Fibroblast of mammary gland (primary cell): ENCODE measurements at regions not wholly inside any gene's neighbourhood (a gene's known extent, or its start where the extent isn't known, plus 50 kb on each side); places are given as distances from the start of the nearest gene placed in this dataset.

Source experiments
- DNase-seq: peaks from one replicate; pipeline ENCODE4 v3.0.0-alpha.2; 2010; ENCODE audit warnings: low read depth
- H3K4me3 ChIP-seq: 2 replicates; pipeline ENCODE4 v1.5.1; 2011; ENCODE audit warnings: low read depth, mild to moderate bottlenecking, low read length, moderate library complexity; ENCODE audit not compliant: control insufficient read depth
- TF ChIP-seq, protein P1 (sequence below): conservative IDR thresholded peaks from 2 replicates; pipeline ENCODE4 v1.5.1; 2011; ENCODE audit warnings: low read depth, low read length, inconsistent platforms; ENCODE audit not compliant: control insufficient read depth, insufficient read depth

GRCh38 chr14:26941521-26941920, 343.7 kb upstream of the NOVA1 start:
- TF ChIP-seq, protein P1, sequence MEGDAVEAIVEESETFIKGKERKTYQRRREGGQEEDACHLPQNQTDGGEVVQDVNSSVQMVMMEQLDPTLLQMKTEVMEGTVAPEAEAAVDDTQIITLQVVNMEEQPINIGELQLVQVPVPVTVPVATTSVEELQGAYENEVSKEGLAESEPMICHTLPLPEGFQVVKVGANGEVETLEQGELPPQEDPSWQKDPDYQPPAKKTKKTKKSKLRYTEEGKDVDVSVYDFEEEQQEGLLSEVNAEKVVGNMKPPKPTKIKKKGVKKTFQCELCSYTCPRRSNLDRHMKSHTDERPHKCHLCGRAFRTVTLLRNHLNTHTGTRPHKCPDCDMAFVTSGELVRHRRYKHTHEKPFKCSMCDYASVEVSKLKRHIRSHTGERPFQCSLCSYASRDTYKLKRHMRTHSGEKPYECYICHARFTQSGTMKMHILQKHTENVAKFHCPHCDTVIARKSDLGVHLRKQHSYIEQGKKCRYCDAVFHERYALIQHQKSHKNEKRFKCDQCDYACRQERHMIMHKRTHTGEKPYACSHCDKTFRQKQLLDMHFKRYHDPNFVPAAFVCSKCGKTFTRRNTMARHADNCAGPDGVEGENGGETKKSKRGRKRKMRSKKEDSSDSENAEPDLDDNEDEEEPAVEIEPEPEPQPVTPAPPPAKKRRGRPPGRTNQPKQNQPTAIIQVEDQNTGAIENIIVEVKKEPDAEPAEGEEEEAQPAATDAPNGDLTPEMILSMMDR, result no peak
- H3K4me3 ChIP-seq, result no peak overlapping the region
- DNase-seq, result no peak

DNA sequence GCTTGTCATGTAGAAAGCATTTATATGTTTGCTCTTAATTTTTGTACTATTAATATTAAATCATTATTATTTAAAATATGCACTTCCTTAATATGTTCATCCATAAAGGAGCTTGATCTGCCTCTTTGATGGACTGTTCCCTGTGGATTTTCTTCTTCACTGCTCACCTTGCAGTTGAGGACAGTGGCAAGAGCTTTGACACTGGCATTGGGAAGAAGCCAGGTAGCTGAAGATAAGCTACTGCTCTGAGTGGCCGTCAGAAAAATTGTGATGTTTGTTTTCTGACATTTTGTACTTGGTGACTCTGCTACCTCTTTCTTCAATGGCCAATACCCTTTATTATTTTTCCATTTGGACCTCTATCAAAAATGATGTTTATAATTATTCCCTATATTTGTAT, 349.4 kb upstream of the NOVA1 start:
- no peak for DNase-seq
- H3K4me3 ChIP-seq, result no peak overlapping the region
- TF ChIP-seq, protein P1, result no peak

DNA sequence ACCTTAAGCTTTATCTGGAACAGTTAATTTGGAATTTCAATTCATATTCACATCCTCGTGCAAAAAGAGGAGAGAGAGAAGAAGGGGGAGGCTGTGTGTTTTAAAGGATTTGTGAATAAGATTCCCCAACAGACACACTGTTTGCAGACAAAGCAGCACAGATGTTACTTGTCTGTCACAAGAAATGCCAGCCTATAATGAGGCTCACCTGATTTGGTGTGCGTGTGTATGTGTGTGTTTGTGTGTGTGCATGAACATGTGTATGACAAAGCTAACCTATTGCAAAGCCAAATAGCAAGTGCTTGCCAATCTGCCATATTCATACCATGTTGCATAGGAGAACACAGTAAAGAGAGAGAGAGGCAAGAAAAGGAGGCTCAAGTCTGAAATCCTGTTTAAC, 361.6 kb upstream of the NOVA1 start:
- H3K4me3 ChIP-seq, result no peak overlapping the region
- TF ChIP-seq, protein P1, result no peak
- DNase-seq, result no peak

DNA sequence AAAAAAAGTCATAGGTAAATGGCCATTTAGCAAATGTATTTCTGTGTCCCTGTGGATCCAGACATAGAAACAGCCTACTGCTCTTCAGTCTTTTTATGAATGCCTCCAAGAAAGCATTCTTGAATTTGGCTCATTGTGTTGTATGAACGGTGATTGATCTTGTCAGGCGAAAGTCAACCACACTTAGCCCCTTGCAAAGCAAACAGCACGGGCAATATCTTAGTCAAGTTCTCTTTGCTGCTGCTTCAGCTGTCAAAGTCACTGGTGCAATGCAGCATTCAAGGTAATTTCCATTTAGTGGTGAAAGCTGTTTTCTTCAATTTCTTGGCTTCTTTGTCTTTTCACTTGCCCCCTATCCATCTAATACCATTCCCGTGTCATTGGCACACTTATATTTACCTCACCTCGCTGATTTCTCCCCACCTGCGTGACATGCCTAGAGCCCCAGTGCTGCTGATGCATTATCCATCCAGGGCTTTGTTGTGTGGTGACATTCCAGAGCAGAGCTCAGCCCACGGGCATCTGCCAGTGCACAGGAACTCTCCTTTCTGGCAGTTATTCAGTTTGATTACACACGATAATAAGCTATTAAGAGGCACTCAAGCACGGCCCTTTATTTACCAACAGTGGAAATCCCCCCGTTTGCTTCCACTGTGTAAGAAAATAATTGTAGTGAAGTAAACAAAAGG, 362.3 kb upstream of the NOVA1 start:
- DNase-seq, result no peak
- TF ChIP-seq, protein P1, result no peak
- no peak overlapping the region for H3K4me3 ChIP-seq

DNA sequence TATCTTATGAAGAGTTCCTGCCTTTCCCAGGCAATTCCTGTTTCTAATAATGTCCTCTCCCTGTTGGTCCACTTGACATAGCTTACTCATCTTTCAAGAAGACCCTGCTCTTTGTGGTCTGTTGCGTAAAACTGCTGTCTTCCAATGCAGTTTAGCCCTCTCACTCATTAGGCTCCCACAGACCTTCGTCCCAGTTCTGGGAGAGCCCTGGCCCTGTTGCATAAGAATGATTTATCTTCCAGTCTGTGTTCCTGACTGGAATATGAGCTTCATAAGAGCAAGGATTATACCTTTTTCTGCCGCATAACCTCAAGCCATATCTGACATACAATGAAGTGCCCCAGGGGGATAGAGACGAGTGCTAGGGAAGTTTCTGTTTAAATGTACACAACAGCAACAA, 365.9 kb upstream of the NOVA1 start:
- peak; percentile 99 for DNase-seq
- TF ChIP-seq, protein P1, result no peak
- H3K4me3 ChIP-seq, result no peak overlapping the region

DNA sequence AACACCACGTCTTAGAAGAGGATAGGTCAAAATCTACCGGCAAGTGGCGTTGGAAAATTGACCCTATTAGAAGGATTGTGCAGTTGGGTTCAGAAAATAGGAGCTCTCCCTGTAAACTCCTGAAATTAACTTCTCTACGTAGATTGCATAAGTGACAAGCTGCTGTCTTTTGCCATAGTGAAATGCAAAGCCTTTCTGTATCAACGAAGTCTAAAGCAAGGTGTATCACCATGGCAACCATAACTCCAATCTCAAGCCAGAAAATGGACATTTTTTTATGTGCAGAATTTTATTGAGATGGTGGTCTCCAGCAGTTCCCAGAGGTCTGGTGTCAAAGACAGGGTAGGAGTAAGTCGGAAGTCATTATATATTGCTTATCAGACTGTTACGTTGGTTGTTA, 367.7 kb upstream of the NOVA1 start:
- TF ChIP-seq, protein P1, result no peak
- no peak overlapping the region for H3K4me3 ChIP-seq
- DNase-seq, result no peak

DNA sequence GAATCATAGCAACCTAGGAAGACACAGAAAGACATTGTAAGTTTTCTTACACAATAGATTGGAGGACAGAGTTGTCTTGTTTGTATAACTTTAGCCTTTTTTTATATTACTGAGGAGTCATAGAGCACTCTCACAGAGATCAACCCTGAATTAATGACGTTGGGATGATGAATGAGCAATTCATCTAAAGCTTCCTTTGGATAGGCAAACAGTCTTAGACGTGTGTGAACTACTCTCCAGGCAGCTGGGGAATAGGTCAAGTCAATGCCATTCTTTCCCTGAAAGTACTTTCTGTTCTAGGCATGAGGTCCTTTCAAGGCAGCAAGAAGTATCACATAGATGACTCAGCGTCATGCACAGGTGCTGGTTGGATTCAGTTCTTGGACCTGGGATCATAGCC, 369.1 kb upstream of the NOVA1 start:
- peak; percentile 98 for DNase-seq
- TF ChIP-seq, protein P1, result no peak
- H3K4me3 ChIP-seq, result no peak overlapping the region
